ENCODE measurements at regions not wholly inside any gene's neighbourhood (a gene's known extent, or its start where the extent isn't known, plus 50 kb on each side); places are given as distances from the start of the nearest gene placed in this dataset.

DNA sequence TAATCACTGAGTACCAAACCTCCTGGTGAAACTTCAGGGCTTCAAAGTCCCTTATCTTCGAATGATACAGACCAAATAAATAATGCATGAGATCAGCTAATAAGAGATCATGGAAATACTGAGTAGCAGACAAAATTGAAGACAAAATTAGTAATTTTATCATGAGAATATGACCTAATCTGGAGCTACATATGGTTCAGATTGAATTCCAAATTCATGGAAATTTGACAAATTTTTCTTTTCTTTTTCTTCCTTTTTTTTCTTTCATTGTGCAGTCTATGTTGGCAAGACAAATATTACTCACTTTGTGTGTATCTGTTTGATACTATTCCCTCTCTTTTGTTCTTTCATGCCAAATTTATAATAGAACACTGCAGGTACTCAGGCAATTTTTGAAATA, 218.1 kb upstream of the KCNJ16 start:
- no peak for DNase-seq

GRCh38 chr17:69857412-69857835, 217.6 kb upstream of the KCNJ16 start:
- no peak for DNase-seq

DNA sequence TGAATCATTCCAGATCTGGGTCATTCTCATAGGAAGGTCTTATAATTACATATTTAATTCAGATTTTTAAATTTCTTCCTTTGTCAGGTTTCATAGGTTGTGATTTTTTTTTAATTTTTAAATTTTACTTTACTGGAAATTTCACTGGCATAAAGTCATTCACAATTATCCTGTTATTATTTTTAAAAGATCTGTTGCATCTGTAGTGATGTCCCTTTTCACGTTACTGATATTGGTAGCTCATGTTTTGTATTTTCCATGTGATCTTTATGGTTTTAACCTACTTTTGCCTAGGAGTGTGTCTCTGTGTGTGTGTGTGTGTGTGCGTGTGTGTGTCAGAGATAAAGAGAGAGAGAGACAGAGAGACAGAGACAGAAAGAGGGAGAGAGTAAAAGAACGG, 216.6 kb upstream of the KCNJ16 start:
- no peak for DNase-seq

DNA sequence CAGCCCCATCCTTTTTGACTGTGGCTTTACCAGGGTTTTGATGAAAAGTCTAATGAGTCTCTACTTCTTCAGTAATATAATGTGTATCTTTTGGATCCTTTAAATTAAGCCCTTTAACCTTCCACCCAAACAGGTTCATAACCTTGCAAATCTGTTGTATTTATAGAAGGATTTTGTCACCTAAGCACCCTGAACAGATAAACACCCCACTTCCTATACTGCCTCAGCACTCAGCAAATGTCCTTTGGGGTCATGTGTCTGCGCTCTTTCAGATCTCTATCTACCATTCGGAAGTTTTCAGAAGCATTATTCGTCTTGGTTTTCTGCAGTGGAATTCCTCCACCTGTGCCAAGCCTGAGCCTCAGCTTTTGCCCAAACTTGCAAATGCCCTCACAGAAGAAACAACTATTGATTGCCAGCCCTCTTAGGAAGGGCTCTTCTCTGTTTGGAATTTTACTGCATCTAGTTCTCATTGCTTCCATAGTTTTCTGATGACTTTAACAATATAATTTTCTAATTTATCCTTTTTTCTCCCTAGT, 214.8 kb upstream of the KCNJ16 start:
- DNase-seq = no peak

DNA sequence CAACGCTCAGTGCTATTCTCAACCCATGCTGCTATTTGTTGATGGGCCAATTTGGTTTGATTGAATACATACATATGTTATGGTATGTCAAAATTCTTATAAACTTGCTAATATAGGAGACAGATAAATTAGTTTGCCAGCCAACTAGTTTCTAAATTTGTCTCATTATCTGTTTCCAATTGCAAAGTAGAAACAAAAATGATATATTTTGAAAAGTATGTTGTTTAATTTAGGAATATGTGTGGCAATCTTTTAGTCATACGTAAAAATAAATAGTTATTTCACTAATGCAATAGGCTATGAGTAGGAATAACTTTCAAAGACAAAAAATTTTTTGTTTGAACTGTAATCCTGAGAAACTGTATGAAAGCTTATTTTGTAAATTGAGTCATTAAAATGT, 210.6 kb upstream of the KCNJ16 start:
- DNase-seq = no peak

DNA sequence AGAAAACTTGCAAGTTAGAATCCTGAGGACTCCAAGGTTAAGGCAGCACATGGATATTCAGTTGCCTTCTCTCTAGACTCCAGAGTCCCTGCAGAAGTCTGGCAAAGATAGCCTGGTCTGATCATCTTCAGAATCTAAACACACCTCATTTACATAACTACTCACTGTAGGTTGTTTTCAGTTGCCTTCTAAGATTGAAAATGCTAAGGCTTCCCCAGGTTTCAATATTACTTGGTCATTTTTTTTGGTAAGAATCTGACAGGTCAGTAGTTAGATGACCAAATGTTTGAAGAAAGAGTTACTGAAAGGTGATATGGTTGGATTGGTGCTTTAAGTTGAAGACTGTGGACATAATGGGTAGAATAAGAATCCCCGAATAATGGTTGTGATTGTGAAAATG, 205.4 kb upstream of the KCNJ16 start:
- no peak for DNase-seq

- no peak for DNase-seq
These were observed 204.9 kb upstream of the KCNJ16 start for GRCh38 chr17:69870091-69870530.

DNA sequence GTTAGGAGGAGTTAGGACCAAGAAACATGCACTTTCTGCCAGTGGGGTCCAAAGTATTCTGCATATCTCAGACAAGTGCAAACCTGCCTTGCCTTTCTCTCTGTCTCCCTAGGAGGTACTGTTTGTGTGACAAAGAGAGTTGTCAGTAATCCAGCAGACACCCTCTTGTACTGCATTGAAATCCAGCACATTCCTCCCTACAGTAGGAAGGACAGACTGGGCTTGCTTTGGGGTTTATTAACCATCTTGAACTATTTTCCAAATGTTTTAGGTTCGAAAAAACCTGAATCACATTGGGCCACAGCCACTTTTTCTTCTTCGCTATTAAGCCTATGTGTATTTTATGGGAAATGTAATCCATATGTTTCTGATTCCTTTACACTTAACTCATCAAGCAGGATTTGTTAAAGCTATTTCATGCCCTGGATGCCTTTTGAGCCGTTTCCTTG, 204.2 kb upstream of the KCNJ16 start:
- no peak for DNase-seq

DNA sequence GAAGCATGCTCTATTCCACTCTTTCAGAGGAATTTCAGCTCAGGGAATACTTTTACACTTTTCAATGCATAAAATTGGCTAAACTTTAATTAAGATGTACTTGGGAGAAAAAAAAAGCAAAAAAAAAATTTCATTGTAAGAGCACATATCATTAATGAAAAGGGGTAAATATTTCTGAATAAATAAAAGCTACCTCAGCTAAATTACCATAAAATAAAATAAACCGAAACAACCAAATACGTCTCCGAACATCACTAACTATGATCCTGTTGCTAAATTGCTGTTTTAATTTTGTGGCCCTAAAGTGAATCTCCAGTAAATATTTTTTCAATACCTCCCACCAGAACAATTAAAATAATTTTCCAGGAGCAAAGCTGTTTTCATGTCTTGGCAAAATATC, 203.7 kb upstream of the KCNJ16 start:
- DNase-seq = no peak

GRCh38 chr17:69872675-69873262, 202.3 kb upstream of the KCNJ16 start:
- DNase-seq = no peak

DNA sequence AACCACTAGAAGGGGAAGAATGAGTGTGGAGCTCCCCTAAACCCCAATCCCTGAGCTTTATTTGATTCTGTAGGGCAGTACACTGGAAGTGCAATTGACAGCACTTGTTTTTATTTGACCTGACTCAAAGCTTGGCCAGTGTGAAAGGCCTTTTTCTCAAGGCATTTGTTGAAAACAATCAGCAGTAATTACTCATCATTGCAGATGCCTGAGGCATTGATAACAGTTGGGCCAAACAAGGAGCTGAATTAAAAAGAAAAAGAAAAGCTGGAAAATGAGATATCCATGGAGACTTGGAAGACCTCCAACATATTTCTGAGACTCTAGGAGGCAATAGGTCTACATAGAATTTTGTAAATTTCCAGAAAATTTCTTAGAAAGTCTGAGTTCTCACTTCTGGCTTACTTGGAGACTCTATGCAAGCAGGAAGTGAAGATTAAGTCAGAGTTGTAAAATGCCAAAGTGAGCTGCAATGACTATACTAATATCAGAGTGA, 200.8 kb upstream of the KCNJ16 start:
- DNase-seq = no peak

GRCh38 chr17:69876757-69877156, 198.3 kb upstream of the KCNJ16 start:
- no peak for DNase-seq

DNA sequence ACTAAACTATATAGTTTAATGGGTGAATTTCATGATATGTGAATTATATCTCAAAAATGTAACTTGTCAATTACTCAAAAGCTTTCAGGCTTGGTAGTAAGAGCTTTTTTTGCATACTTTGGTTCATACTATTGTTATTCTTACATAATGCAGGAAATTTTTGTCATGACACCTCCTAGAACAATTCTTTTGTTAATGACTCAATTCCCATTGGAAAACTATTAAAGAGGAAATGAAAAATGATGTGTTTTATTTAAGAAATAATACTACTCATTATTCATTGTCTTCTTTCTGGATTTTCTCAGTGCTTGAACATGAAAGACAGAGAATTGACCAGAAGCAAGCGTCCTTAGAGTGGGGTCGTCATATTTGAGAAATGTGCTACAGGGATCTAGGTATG, 196.4 kb upstream of the KCNJ16 start:
- peak; percentile 49 for DNase-seq

GRCh38 chr17:69879576-69879975, 195.4 kb upstream of the KCNJ16 start:
- DNase-seq = no peak

- DNase-seq = no peak
These were observed 194.4 kb upstream of the KCNJ16 start for GRCh38 chr17:69880591-69881112.

DNA sequence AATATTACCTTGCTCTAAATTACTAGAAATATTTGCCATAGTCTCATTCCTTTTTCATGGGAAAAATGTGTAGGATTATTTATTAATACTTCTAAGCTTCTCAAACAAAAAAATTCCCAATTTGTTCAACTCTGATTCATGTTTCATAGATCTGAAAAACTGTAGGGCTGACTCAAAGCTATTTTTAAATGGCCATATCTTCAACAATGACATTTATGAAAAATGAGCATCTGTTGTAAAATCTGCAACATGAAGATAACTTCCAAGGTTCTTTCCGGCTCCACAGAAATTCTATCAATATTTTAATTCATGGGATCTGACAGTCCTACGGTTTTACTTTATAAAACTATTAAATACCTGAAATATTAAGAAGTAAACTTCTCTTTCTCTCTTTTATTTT, 192.7 kb upstream of the KCNJ16 start:
- DNase-seq = no peak

DNA sequence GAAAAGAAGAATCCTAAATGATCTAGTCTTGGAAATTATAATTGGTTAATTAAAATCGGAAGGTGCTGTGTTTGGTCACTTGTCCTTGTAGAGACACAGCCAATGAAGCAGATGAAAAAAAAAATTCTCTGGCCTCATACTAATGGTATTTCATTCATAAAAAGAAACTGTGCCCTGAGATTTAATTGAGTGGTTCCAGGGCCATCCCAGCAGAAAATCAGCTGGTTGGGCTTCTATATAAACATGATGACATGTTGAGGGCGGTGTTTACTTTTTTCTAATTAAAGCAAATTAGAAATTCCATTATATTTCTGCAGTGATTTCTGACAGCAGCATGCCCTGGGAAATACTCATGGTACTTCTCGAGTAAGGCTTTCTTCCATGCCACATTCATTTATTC, 191.9 kb upstream of the KCNJ16 start:
- no peak for DNase-seq

- peak; percentile 19 for DNase-seq
These were observed 190.7 kb upstream of the KCNJ16 start for GRCh38 chr17:69884356-69884755.

DNA sequence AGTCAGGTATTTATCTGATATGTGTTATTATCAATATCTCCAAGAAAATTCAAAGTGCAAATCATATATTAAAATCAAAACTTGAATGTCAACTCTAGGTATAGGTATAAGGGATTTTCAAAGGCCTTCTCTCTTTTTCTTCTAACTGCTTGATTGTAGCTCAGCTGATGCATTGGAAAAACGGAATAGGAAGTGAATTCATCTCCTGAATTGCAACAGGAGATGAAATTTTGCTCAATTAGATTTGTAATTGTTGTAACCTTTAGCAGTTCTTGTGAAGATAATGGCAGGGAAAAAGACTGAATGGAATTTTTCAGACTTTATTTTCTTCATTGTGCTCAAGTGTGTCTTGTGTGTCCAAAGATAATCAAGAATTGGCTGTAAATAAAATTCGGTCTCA, 190.2 kb upstream of the KCNJ16 start:
- peak; percentile 23 for DNase-seq

GRCh38 chr17:69898601-69899000, 176.4 kb upstream of the KCNJ16 start:
- no peak for DNase-seq

- no peak for DNase-seq
These were observed 174.9 kb upstream of the KCNJ16 start for GRCh38 chr17:69900101-69900500.

DNA sequence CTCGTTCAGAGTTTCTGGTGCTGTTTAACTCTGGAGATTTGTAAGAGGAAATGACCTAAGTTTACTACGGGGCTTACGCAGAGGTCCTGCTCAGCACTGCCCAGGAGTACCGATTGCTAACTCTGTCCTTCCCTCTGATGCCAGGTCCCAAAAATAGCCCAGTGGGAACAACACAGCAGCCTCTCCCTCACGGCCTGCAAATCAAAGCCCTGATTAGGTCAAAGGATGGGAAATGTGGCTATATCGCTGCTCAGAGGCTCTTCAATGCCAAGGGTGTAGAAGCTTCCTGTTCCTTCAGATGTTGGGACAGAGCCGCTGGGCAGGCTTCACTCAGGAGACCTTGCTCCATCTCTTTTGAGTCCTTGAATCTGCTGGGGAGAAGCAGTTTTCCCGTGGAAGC, 174.2 kb upstream of the KCNJ16 start:
- DNase-seq = no peak

DNA sequence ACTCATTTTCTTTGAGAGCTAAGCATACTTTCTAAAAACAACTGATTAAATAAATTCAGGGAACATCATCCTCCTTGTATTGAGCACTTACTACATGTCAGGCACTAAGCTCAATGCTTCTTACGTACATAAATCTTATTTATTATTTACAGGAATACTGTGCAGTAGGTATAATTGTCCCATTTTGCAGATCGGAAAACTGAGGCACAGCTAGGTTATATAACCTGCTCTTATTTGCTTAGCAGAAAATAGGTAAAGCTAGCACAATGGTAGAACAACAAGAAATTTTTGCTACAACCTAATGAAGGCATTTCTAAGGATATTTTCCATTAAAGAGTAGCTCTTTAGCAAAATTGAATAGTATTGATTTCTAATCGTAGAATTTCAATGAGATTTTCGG, 168.7 kb upstream of the KCNJ16 start:
- DNase-seq = no peak

- no peak for DNase-seq
These were observed 167.7 kb upstream of the KCNJ16 start for GRCh38 chr17:69907132-69907847.

Data from suppressor macrophage treated with lipopolysaccharide for 4 hours (primary cell).